RWPE1 (cell line): ENCODE measurements at regions not wholly inside any gene's neighbourhood (a gene's known extent, or its start where the extent isn't known, plus 50 kb on each side); places are given as distances from the start of the nearest gene placed in this dataset.

ENCODE experiments used
- CTCF ChIA-PET: fragments of 350-600 bp; sonication (Branson Sonifier 250); formaldehyde crosslinking; extraction: SDS; loops from one replicate; lab custom pipeline; 2021; lab: Yijun Ruan, JAX
- POLR2A ChIA-PET: fragments of 400-600 bp; formaldehyde crosslinking; extraction: SDS; loops from one replicate; lab custom pipeline; 2020; ENCODE audit warnings: antibody characterized with exemption; ENCODE audit not compliant: low non-redundant PET; lab: Yijun Ruan, JAX
- DNase-seq: peaks from one replicate; pipeline ENCODE4 v3.0.0; 2012; ENCODE audit warnings: low spot score
- H3K27ac ChIP-seq: fragments of 450-650 bp; 2 replicates; pipeline ENCODE4 v1.5.1; 2017
- CTCF ChIP-seq: fragments of 450-650 bp; conservative IDR thresholded peaks from 2 replicates; pipeline ENCODE4 v1.5.1; 2017; ENCODE audit warnings: low read depth, mild to moderate bottlenecking

- no peak for TF ChIP-seq CTCF
- ChIA-PET POLR2A (no interaction called here), CTCF (no interaction called here)
Observed at GRCh38 chr10:29751240-29751639, 116.5 kb upstream of the SVIL start.

GRCh38 chr10:29749150-29749549 lies 114.4 kb upstream of the SVIL start:
- TF ChIP-seq CTCF: no peak
- no peak overlapping the region for H3K27ac ChIP-seq
- POLR2A ChIA-PET: no interaction called here
- CTCF ChIA-PET: no interaction called here
- DNase-seq: no peak

More at GRCh38 chr10:29751240-29751639, 116.5 kb upstream of the SVIL start:
- H3K27ac ChIP-seq: no peak overlapping the region
- no peak for DNase-seq

GRCh38 chr10:29748109-29748650 lies 113.4 kb upstream of the SVIL start:
- ChIA-PET POLR2A (no interaction called here), CTCF (no interaction called here)
- DNase-seq: no peak
- H3K27ac ChIP-seq: no peak overlapping the region
- no peak for TF ChIP-seq CTCF

- no peak for DNase-seq
- H3K27ac ChIP-seq: no peak overlapping the region
- TF ChIP-seq CTCF: no peak
- CTCF ChIA-PET: no interaction called here
- POLR2A ChIA-PET: interaction anchor here (0.5 kb wide), 1 partner anchor 208 kb away, joined by 5 read pairs; no protein-coding TSS in a partner anchor
Observed at GRCh38 chr10:29746080-29746797, 111.5 kb upstream of the SVIL start.

- ChIA-PET CTCF (no interaction called here), POLR2A (no interaction called here)
- H3K27ac ChIP-seq: no peak overlapping the region
- no peak for TF ChIP-seq CTCF
- no peak for DNase-seq
Observed at GRCh38 chr10:29740981-29741545, 106.3 kb upstream of the SVIL start.

GRCh38 chr10:29738341-29738740 lies 103.6 kb upstream of the SVIL start:
- TF ChIP-seq CTCF: no peak
- no peak overlapping the region for H3K27ac ChIP-seq
- ChIA-PET POLR2A (no interaction called here), CTCF (interaction anchor here (0.5 kb wide), 2 partner anchors 263 to 1246 kb away, joined by 3 read pairs; no protein-coding TSS in a partner anchor)
- no peak for DNase-seq
